HG03457 (cell line): ENCODE measurements at regions not wholly inside any gene's neighbourhood (a gene's known extent, or its start where the extent isn't known, plus 50 kb on each side); places are given as distances from the start of the nearest gene placed in this dataset.
A peak's percentile ranks its signal among the peaks of the same experiment; 100 is the strongest.
"Not testable (repeated sequence)": the region's sequence is repeated elsewhere in the genome, so short reads cannot be mapped to it uniquely, and the experiment has no call there.

Source experiments
- ATAC-seq: cut with Tn5 transposase; IDR thresholded peaks from one replicate; pipeline ENCODE4 v1.9.1; 2021; ENCODE audit warnings: moderate number of reproducible peaks; ENCODE audit not compliant: unreplicated experiment

DNA sequence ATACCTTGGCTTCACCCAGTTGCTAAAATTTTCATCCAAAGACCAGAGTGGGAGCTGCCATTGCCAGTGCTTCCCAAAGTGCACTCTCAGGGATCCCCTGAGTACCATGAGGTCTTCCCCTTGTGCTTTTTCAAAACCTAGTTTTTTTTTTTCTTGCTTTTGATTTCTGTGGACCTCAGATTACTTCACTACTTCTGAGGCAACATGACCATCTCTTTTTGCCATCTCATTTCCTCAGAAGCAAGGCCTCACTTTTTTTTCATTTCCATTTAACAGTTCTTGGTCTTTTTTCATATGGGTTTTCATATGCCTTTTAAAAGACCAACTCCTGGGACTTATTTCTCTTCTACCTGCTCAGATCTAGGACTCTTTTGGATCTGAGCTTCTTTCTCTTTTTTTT is 64.1 kb upstream of the MMS22L start:
- no peak for ATAC-seq

DNA sequence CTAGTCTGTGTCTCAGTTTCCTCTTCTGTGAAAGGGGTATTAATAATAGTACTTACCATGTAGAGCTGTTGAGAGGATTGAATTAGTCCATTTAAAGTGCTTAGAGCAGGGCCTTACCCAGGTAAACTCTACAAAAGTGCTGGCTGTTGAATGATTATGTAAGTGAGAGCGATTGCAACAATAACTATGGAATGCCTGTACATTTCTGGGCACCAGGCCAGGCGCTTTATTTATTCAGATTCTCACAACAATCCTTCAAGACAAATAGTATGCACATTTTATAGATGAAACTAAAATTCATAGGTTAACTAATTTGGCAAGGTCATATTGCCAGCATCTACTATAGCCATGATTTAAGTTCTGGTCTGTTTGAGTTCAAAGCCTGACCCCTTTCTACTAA is 78.3 kb upstream of the MMS22L start:
- ATAC-seq, result no peak

DNA sequence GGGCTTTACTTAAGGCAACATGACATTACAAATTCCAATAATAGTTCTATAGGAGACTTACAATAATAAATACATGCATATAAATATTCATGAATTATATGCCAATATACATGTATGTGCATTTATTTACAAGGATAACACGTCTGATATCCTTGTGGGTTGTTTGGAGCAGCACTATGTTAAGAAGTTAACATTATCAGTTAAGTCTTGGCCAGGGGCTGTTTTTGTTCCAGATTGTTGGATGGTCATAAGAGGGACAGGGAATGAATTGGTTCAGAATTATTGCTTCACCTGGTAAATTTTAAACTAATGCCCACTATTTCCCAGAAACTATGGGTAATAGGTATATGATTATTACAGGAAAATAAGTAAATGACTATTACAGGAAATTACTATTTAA is 81.3 kb upstream of the MMS22L start:
- no peak for ATAC-seq

DNA sequence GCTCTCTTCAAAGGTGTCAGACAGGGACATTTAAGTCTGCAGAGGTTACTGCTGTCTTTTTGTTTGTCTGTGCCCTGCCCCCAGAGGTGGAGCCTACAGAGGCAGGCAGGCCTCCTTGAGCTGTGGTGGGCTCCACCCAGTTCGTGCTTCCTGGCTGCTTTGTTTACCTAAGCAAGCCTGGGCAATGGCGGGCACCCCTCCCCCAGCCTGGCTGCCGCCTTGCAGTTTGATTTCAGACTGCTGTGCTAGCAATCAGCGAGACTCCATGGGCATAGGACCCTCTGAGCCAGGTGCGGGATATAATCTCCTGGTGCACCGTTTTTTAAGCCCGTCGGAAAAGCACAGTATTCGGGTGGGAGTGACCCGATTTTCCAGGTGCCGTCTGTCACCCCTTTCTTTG is 99.1 kb upstream of the MMS22L start:
- ATAC-seq, result not testable (repeated sequence)

DNA sequence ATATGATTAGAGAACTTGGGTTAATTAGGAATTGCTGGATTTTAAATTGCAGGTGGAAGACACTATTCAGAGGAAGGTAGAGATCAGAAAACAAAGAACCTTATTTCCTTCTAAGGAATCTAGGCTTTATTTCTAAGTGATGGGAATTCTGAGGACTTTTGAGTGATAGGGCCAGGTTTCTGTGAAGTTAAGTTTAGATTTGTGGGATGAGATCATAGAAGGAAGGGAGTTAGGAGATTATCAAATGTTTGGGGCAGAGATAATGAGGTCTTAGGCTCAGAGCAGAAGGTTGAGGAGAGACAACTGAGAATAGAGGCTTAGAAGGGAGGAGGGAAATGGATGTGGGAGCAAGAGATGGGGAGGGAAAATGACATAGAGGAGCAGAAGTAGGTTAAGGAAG is 109.7 kb upstream of the MMS22L start:
- ATAC-seq, result no peak

DNA sequence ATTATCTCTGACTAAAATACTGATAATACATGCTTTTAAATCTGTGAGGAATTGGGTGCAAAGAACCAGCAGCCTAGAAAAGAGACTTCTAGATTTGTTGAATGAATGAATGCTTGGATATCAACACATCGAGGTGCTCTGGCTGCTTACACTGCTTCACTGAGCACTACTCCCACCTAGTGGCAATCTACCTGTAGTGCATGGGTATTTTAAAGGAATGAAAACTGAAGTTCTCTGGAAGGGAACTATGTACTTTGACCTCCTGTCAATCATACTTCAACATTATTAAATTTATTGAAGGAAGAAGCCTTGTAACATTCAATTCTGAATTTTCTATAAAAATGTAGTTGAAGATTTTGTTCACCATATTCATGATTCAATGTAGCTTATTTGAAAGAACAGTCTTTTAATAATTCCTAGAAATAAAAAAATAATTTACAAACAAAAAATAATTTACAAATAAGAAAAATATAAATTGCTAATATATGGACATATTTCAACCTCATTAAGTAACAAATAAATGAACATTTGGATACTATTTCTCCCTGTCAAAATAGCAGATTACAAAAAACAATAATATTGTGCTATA is 111.2 kb upstream of the MMS22L start:
- peak; percentile 85 for ATAC-seq

DNA sequence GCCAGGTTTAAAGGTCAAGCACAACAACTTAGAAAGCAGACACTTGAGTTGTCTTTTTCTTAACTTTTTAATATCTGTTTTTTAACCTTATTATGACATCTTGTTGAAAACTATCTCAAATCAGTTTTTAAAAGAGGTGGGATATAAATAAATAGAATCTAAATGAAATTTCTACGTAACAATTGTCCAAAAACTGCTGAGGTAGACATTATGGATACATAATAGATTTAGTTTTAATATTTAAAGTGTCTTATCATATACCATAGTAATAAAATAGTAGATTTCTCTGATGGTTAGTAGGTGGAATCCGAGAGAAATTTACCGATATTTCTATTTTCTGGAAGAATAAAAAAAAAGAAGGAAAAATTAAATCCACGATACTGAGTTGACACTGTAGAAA is 113.9 kb upstream of the MMS22L start:
- no peak for ATAC-seq

DNA sequence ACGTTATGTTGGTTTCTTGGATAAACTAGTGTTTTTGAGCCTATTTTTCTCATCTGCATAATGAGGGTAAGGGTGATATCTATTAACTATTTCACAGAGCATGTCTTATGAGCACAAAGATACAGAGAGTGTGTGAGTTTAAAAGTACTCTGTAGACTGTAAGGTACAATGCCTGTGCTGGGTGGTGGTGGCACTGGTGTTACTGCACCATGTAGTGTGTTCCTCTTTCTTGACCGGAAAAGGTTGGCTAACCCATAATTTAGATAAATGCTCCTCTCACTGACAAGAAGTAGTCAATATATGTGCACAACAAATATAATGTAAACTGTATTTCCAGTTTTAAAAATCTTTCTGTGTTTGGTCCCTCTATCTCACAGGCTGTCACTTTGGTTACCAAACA is 116.2 kb upstream of the MMS22L start:
- ATAC-seq, result no peak

DNA sequence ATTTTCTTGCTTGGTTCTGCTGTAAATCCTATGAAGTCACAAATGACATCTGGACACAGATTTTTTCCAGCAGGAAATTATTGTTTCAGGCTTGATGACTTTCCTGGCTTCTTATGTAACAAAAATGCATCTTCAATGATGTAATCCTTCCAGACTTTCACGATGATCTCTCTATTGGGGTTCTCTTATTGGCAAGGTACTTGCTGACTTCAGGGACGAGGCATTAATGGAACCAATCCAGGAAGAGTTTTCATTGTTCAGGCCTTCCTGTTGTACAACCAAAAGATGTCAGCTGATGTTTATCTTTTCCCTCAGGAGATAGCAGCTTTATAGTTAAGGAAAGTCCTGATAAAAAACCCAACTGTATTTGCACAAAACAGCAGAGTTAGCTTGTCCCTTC is 118.5 kb upstream of the MMS22L start:
- ATAC-seq, result no peak

DNA sequence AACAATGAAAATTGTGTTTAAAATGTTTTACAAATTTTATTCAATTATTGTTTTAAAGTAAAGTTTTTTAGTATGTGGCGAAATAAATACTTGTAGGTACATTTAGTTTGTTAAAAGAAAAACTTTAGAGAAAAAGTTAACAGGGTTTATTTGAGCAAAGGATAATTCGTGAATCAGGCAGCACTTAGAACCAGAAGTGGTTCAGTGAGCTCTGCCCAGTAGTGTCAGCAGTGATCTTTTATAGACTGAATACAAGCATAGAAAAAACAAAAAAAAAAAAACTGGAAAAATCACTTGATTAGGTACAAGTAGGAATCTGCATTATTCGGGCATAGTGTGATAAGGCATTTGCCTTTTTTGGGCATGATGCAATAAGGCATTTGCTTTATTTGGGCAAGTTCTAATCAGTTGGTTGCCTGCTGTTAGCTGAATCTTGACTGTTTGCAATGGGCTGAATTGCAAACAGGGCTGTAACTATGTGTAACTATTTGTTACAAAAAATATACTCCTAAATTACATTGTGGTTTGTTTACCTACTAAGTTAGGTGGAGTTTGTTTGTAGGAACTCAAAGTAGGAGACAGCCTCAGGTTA is 122.9 kb upstream of the MMS22L start:
- no peak for ATAC-seq

DNA sequence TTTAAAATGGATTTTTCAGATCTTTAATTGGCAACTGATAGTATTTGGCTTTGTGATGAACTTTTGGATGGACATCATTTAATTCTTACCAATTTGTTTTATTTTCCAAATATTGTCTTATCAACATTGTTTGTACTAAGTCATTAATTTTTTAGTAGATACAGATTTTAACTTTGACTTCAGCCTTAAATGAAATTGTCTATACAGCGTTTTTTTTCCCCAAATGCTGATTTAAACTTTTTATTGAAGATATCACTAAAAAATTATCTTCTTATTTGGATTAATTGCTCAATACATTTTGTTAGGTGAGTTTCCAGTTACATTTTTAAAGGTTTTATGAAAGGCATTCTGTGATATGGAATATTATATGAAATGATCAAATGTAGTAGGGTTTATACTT is 123.6 kb upstream of the MMS22L start:
- no peak for ATAC-seq

DNA sequence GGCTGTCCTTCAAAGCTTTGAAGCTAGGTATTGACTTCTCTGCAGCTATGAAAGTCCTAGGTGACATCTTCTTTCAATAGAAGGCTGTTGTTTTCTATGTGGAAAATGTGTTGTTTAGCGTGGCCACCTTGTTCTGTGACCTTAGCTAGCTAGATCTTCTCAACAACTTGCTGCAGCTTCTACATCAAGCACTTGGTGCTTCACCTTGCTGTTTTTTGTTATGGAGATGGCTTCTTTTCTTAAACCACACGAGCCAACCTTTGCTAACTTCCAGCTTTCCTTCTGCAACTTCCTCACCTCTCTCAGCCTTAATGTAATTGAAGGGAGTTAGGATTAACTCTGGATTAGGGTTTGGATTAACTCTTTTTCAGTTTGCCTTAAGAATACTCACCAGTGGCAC is 128.6 kb upstream of the MMS22L start:
- ATAC-seq, result no peak

DNA sequence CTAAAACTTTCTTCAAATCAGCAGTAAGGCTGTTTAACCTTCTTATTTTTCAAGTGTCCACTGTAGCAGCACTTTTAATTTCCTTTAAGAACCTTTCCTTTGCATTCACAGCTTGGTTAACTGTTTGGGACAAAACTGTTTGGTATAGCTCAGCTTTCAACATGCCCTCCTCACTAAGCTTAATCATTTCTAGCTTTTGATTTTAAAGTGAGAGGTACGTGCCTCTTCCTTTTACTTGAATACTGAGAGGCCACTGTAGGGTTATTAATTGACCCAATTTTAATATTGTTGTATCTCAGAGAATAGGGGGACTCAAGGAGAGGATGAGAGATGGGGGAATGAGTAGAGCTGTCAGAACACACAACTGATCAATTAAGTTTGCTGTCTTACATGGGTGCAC is 129.5 kb upstream of the MMS22L start:
- no peak for ATAC-seq

DNA sequence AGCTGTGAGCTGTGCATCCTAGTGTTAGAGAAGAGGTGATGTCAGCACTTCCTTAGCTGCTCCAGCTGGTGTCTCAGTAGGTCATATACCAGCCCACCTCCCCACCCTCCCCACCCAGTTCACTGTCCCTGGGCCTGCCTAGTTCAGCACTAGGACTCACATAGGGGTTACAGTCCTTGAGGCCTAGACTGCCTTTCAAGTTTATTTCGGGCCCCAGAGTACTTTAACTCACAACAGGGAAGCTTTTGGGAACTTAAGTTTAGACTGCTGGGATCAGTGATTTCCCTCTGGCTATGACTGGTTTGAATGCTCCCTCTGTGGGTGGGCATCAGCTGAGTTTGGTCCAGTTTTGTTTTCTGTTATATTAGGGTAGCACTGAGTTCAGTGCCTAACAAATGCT is 139.2 kb upstream of the MMS22L start:
- ATAC-seq, result no peak

DNA sequence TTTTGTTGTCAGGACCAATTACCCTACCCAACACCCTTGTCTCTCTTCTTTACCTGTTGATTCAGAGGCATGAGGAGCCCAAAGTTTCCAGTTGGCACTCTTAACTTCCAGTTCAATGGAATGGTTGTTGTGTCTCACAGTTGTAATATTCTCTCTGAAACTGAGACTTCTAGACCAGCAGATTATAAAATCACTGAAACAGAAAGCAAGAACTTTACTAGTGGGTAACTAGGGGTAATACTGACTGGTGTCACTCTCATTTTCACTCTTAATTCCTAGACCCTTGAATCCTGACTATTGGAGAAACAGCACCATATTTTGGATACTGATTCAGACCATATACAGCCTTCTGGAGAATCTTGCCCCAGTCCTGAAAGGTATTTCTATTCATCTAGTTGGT is 140.2 kb upstream of the MMS22L start:
- peak; percentile 68 for ATAC-seq

DNA sequence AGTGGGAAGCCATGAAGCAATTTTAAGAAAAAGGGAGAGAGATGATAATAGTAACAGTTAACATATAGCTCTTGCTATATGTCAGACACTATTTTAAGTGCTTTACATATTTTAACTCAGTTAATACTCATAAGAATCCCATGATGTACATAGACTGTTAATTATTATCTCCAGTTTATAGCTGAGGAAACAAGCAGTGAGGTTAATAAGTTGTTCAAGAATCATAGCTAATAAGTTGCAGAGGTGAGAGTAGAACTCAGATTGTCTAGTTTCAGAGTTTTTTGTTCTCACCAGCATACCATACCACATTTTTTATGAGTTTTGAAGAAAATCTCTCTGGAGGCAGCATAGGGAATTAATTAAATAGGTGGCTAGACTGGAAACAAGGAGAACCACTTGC is 144.6 kb upstream of the MMS22L start:
- peak; percentile 84 for ATAC-seq

DNA sequence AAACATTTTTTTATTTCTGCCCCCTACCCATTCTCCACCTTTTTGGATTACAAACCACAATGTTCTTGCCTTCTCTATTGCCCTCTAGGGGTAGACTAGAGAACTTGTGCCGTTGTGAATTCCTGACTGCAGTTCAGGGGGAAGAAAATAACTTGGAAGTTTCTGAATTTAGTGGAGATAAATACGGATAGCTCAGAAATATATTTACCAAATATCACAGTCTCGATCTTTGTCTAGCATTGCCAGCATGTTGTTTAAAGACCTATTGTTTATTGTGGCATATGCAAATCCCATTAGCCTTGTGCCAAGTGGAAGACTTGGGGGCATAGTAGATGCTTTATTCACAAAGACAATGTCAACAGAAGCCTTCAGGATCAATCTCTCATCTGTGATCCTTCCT is 154.1 kb upstream of the MMS22L start:
- no peak for ATAC-seq

DNA sequence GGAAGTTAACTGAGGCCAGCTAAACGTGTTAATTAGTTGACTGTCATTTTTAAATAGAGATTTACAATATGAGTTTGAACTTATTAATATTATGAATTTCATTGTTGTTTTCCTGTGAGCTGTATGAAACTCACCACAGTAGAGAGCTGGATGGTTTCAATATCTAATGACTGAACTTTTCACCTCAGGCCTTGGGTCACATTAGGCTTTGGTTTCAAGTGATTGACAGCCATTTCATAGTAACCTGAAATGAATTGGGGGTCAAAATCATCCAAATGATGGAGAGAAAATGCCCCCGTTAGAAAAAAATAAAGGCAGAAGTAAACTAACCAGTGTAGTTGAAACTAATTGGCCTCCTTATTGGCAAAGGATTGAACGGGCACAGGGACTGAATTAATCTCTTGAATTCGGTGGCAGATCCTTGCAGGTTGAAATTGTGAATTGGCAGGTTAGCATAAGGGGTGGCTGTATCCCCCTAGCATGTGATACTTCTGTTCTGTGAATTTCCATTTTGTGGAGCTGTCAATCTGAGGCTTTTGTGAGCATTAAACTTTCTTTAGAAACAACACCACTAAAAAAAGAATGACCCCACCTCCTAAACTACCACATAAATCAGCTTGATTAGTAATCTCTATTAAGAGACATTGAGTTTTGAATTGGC is 155.1 kb upstream of the MMS22L start:
- no peak for ATAC-seq

DNA sequence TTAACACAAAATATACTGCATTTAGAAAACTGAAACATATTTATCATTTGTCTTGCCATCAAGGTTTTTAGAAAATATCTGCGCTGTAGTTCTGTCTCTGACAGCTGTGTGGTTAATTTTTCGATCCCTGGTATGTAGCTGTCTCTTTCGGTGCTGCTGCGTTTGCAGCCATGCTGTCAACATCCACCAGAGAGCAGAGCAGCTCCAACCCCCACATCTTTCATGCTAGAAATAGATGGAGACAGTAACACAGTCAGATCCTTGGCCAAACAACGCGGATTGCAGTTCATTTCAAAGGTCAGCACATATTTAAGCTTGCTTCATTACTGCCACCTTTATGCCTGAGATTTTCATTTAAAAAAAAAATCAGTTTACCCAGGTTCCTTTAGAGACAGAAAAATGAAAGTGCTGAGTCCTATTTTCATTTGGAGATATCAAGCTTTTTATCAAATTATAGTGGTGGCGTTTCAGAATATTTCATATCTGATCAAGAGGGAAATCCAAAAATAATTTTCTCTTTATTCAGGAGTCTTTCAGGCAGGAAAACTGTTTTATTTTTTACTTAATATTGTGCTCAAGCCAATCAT is 157.7 kb upstream of the MMS22L start:
- ATAC-seq, result no peak

DNA sequence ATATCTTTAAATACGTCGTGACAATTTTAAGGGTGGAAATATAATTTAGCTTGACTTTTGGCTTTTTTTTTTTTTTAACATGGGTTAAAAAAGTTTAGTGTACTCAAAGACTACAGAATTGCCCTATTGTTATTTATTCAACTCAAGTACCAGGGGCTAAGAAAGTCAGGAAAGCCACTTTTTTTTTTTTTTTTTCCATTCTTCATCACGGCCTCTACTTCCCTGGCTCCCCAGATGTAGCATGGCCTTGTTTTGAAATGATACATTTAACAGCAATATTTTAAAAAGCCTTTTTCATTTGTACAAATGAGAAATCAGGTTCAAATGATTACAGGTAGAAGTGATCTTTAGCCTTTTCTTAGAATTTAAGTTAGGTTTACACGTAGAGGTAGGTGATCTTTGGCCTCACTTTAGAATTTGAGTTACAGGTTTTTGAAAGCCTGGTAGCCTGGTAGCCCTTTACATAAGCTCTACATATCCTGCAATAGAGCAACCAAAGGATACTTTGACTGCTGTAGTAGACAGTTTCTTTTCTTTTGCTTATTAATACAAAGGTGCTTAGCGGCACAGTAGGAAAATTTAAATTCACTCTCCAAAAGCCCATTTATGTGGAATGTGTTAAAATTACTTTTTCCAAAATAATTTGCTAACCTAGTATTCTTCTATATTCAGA is 160.5 kb upstream of the MMS22L start:
- no peak for ATAC-seq

DNA sequence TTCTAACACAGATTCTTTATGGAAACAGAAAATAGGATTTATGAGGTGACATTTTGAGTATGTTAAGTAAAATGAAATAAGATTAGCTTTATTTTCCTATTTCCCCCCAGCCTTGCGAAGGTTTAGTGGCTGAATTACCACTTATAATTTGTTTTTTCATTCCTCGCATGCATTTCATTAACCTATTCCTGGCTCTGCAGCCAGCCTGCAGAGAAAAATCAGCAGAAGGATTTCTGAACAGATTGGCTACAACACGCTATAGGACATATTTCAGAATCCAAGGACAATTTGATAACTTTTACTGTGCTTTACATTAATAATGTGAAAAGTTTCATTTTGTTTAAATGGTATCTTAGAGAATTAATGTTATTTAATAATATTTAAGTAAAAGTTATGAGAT is 162.4 kb upstream of the MMS22L start:
- ATAC-seq, result no peak

DNA sequence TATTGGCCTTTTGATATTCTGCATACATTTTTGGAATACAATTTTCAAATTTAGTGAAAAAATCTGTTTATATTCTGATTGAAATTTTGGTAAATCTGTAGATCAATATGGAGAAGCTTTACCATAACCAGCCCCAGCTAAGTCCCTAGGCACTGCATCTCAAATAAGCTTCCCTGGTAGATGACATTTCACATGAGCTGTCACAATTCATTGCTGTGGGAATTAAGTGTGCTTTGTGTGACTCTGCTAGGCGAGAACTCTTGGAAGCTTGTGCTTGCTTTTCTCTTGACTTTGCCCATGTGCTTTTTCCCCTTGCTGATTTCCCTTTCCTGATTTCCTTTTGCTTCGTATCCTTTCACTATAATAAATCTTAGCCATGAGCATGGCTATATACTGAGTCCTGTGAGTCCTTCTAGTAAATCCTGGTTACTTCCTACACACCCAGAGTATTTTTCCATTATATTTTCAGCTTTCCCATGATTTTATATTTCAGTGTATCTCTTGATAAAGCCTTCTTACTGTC is 166.5 kb upstream of the MMS22L start:
- ATAC-seq, result no peak
